ENCODE measurements at regions not wholly inside any gene's neighbourhood (a gene's known extent, or its start where the extent isn't known, plus 50 kb on each side); places are given as distances from the start of the nearest gene placed in this dataset.

- H3K4me3 ChIP-seq = no peak overlapping the region
- no peaks in the 10 kb centered on the region for H3K4me1 ChIP-seq
- no peaks in the 10 kb centered on the region for H3K36me3 ChIP-seq
- intact Hi-C loops (cut with DNase I) = no loop called here
- peaks cover 0 to 7% (median 0%) of the 10 kb centered on the region in 7 donors for H3K27me3 ChIP-seq
- DNase-seq = no peak
- no peak for TF ChIP-seq CTCF (IDR thresholded peaks at IDR 0.05)
- H3K9me3 ChIP-seq = no peaks in the 10 kb centered on the region
- no peak for ATAC-seq
- no peak overlapping the region for H3K27ac ChIP-seq
Observed at GRCh38 chr2:48006094-48006493, 99.8 kb upstream of the FBXO11 start.

- H3K4me1 ChIP-seq = no peaks in the 10 kb centered on the region
- no peak for DNase-seq
- 97 to 99% methylated on average over 2 of the region's 2 CpGs for WGBS, 2 donors
- peaks cover 0 to 7% (median 0%) of the 10 kb centered on the region in 7 donors for H3K27me3 ChIP-seq
- no peaks in the 10 kb centered on the region for H3K36me3 ChIP-seq
- H3K27ac ChIP-seq = no peak overlapping the region
- no peak for ATAC-seq
- H3K4me3 ChIP-seq = no peak overlapping the region
- no peak for TF ChIP-seq CTCF (IDR thresholded peaks at IDR 0.05)
- intact Hi-C loops (cut with DNase I) = no loop called here
- H3K9me3 ChIP-seq = no peaks in the 10 kb centered on the region
Observed at GRCh38 chr2:48007699-48008268, 101.5 kb upstream of the FBXO11 start.

GRCh38 chr2:48009256-48009655, 103.0 kb upstream of the FBXO11 start:
- no peak overlapping the region for H3K4me3 ChIP-seq
- no peaks in the 10 kb centered on the region for H3K9me3 ChIP-seq
- peaks cover 0 to 7% (median 0%) of the 10 kb centered on the region in 7 donors for H3K27me3 ChIP-seq
- TF ChIP-seq CTCF (IDR thresholded peaks at IDR 0.05) = no peak
- intact Hi-C loops (cut with DNase I) = no loop called here
- no peak for DNase-seq
- H3K36me3 ChIP-seq = no peaks in the 10 kb centered on the region
- no peak for ATAC-seq
- H3K27ac ChIP-seq = no peak overlapping the region
- 90 to 93% methylated on average over 2 of the region's 2 CpGs for WGBS, 2 donors
- no peaks in the 10 kb centered on the region for H3K4me1 ChIP-seq

GRCh38 chr2:48015421-48015820, 109.1 kb upstream of the FBXO11 start:
- Histone ChIP-seq H3K4me1 (no peaks in the 10 kb centered on the region), H3K27me3 (peaks cover 0 to 6% (median 0%) of the 10 kb centered on the region in 7 donors), H3K36me3 (no peaks in the 10 kb centered on the region), H3K27ac (no peak overlapping the region), H3K4me3 (no peak overlapping the region), H3K9me3 (peaks cover 0 to 9% (median 0%) of the 10 kb centered on the region in 11 donors)
- 9 to 16% methylated on average over 1 of the region's 1 CpG for WGBS, 2 donors
- DNase-seq (no peak), ATAC-seq (no peak)
- intact Hi-C loops (cut with DNase I) = no loop called here
- TF ChIP-seq CTCF (IDR thresholded peaks at IDR 0.05) = no peak

Data from heart right ventricle (tissue), 16 donors.